Endometrium (tissue), 2 donors: ENCODE measurements at regions not wholly inside any gene's neighbourhood (a gene's known extent, or its start where the extent isn't known, plus 50 kb on each side); places are given as distances from the start of the nearest gene placed in this dataset.

Experiments
- FAIRE-seq: peaks from 2 replicates; lab custom pipeline; 2012; peaks lifted over from hg19 to GRCh38; lab: Jason Lieb, UNC
- donor health status: control.
- donor health status: control.

- FAIRE-seq, result no peak
Observed at GRCh38 chr18:40662898-40663437, 1292.1 kb upstream of the PIK3C3 start.

GRCh38 chr18:40653682-40654081 lies 1301.4 kb upstream of the PIK3C3 start:
- FAIRE-seq, result no peak

GRCh38 chr18:40652321-40652720 lies 1302.7 kb upstream of the PIK3C3 start:
- no peak for FAIRE-seq

- no peak for FAIRE-seq
Observed at GRCh38 chr18:40651163-40651562, 1303.9 kb upstream of the PIK3C3 start.

- FAIRE-seq, result no peak
Observed at GRCh38 chr18:40642692-40643229, 1312.3 kb upstream of the PIK3C3 start.

- no peak for FAIRE-seq
Observed at GRCh38 chr18:40631319-40631718, 1323.7 kb upstream of the PIK3C3 start.

DNA sequence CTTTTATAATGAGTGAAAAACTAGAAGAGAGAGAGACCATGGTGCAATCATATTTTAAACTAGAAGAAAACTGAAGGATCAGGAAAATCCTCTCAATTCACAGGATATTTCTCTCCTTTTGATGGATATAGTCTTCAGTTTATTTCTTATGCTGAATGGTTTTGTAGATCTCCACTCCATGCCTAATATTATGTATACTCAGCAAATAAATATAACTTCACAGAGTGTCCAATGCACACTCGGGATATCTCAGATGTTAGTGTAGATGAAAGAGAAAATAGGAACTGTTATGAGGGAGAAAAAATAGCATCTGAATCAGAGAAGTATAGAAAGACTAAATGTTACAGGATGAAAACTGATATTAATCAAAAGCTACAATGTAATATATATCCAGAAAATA lies 1324.5 kb upstream of the PIK3C3 start:
- FAIRE-seq, result no peak

- no peak for FAIRE-seq
Observed at GRCh38 chr18:40624959-40625358, 1330.1 kb upstream of the PIK3C3 start.

GRCh38 chr18:40613721-40614120 lies 1341.3 kb upstream of the PIK3C3 start:
- FAIRE-seq, result no peak

GRCh38 chr18:40612356-40612755 lies 1342.7 kb upstream of the PIK3C3 start:
- no peak for FAIRE-seq

DNA sequence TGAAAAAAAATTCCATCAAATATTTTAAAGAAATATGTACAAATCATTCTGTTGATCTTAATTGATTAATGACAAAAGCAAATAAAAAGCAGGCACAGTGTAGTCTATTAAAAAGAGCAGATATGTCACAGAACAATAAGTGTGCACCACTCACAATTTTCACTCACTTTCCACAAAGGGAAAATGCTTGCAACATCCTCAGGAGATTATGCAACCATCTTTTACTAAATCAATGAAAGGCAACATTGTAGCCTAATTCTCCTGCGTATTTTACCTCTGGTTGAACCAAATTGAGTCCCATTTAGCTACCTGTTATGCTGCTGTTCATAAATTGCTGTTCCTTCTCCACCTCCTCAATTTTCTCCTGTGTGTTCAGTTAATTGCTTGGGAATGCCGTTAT lies 1346.8 kb upstream of the PIK3C3 start:
- no peak for FAIRE-seq

- no peak for FAIRE-seq
Observed at GRCh38 chr18:40607542-40608148, 1347.4 kb upstream of the PIK3C3 start.

GRCh38 chr18:40606996-40607395 lies 1348.0 kb upstream of the PIK3C3 start:
- FAIRE-seq, result no peak

GRCh38 chr18:40583671-40584070 lies 1371.4 kb upstream of the PIK3C3 start:
- FAIRE-seq, result no peak

GRCh38 chr18:40582105-40582504 lies 1372.9 kb upstream of the PIK3C3 start:
- no peak for FAIRE-seq

DNA sequence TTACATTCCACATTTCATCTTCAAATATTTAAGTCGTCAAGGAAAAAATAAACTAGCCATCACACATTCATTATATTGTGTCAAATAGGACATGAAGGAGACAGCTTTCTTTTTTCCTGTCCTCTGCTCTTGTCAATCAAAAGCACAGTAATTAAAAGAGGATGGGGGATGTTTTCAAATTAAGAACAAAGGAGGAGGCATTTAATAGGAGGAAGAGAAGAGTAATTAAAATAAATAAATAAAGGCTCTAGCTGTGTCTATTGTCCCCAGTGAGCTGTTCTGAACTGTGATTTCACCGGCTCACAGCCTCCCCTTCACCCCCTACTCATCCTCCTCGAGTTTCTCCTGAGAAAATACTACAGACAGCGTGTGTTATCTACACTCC lies 1377.1 kb upstream of the PIK3C3 start:
- no peak for FAIRE-seq

GRCh38 chr18:40577239-40577980 lies 1377.6 kb upstream of the PIK3C3 start:
- FAIRE-seq, result no peak

- FAIRE-seq, result no peak
Observed at GRCh38 chr18:40576507-40577115, 1378.4 kb upstream of the PIK3C3 start.

- FAIRE-seq, result no peak
Observed at GRCh38 chr18:40570615-40571014, 1384.4 kb upstream of the PIK3C3 start.

DNA sequence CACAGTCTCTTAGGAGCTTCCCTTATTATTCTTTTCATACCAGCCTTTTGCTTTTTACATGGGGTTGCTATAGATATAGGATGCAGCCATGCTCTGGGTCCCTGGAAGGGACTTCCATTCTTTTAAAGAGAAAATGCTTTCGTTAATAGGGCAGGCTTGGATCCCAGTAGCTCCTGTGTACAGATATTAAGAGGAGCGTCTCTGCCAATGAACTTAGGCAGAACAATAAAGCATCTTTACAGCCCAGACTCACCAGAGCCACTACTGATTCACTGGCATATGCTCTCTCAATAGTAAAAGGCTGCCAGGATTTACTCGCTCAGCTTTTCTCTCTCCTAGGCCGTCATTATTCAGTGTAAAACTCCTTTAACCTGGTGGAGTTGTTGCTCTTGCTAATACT lies 1385.4 kb upstream of the PIK3C3 start:
- FAIRE-seq, result no peak

GRCh38 chr18:40566510-40566844 lies 1388.6 kb upstream of the PIK3C3 start:
- FAIRE-seq, result no peak

- FAIRE-seq, result no peak
Observed at GRCh38 chr18:40565805-40566509, 1389.1 kb upstream of the PIK3C3 start.

DNA sequence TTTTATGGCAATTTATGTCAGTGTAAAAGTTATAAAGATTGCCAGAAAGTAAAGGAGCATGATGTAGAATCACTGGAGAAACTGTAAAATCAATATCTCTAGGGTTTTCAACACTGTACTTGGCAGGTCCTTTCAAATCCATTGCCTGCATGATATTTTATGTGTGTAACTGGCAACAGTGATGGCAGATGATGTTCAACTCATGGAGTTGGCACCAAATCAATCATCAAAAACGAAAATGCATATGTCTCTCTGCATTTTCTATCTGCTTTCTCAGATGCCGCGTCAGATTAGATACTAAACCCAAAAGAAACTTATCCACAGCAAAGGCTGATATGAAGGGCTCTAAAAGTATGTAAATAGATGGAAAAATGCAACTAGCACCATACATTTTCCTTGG lies 1395.5 kb upstream of the PIK3C3 start:
- no peak for FAIRE-seq
